GM19463 (cell line): ENCODE measurements at regions not wholly inside any gene's neighbourhood (a gene's known extent, or its start where the extent isn't known, plus 50 kb on each side); places are given as distances from the start of the nearest gene placed in this dataset.

ENCODE experiments used
- ATAC-seq: cut with Tn5 transposase; IDR thresholded peaks from one replicate; pipeline ENCODE4 v1.9.1; 2021; ENCODE audit warnings: mild to moderate bottlenecking, moderate library complexity; ENCODE audit not compliant: unreplicated experiment

GRCh38 chr3:118277814-118278213 lies 756.8 kb downstream of the IGSF11 start:
- ATAC-seq: no peak

- no peak for ATAC-seq
Observed at GRCh38 chr3:118292841-118293240, 741.8 kb downstream of the IGSF11 start.

- no peak for ATAC-seq
Observed at GRCh38 chr3:118298133-118298532, 736.5 kb downstream of the IGSF11 start.

- no peak for ATAC-seq
Observed at GRCh38 chr3:118304557-118304956, 730.1 kb downstream of the IGSF11 start.

GRCh38 chr3:118332699-118333098 lies 701.9 kb downstream of the IGSF11 start:
- no peak for ATAC-seq

- ATAC-seq: no peak
Observed at GRCh38 chr3:118337649-118338048, 697.0 kb downstream of the IGSF11 start.

GRCh38 chr3:118347396-118348168 lies 687.1 kb downstream of the IGSF11 start:
- ATAC-seq: no peak

GRCh38 chr3:118348169-118348557 lies 686.5 kb downstream of the IGSF11 start:
- no peak for ATAC-seq

- no peak for ATAC-seq
Observed at GRCh38 chr3:118354556-118354955, 680.1 kb downstream of the IGSF11 start.

- no peak for ATAC-seq
Observed at GRCh38 chr3:118369892-118370491, 664.7 kb downstream of the IGSF11 start.

GRCh38 chr3:118380576-118380975 lies 654.1 kb downstream of the IGSF11 start:
- ATAC-seq: no peak

GRCh38 chr3:118396491-118396890 lies 638.2 kb downstream of the IGSF11 start:
- no peak for ATAC-seq

- ATAC-seq: no peak
Observed at GRCh38 chr3:118400086-118400485, 634.6 kb downstream of the IGSF11 start.

- no peak for ATAC-seq
Observed at GRCh38 chr3:118400886-118401285, 633.8 kb downstream of the IGSF11 start.

- ATAC-seq: no peak
Observed at GRCh38 chr3:118401887-118402286, 632.8 kb downstream of the IGSF11 start.

- ATAC-seq: no peak
Observed at GRCh38 chr3:118402971-118403370, 631.7 kb downstream of the IGSF11 start.

GRCh38 chr3:118406562-118406961 lies 628.1 kb downstream of the IGSF11 start:
- no peak for ATAC-seq

GRCh38 chr3:118408431-118408830 lies 626.2 kb downstream of the IGSF11 start:
- ATAC-seq: no peak

- ATAC-seq: peak; percentile 94
Observed at GRCh38 chr3:118412503-118412902, 622.1 kb downstream of the IGSF11 start.

GRCh38 chr3:118425272-118425837 lies 609.3 kb downstream of the IGSF11 start:
- ATAC-seq: no peak

- no peak for ATAC-seq
Observed at GRCh38 chr3:118433825-118434224, 600.8 kb downstream of the IGSF11 start.

GRCh38 chr3:118435851-118436350 lies 598.7 kb downstream of the IGSF11 start:
- ATAC-seq: no peak
